ENCODE measurements at regions not wholly inside any gene's neighbourhood (a gene's known extent, or its start where the extent isn't known, plus 50 kb on each side); places are given as distances from the start of the nearest gene placed in this dataset.

DNA sequence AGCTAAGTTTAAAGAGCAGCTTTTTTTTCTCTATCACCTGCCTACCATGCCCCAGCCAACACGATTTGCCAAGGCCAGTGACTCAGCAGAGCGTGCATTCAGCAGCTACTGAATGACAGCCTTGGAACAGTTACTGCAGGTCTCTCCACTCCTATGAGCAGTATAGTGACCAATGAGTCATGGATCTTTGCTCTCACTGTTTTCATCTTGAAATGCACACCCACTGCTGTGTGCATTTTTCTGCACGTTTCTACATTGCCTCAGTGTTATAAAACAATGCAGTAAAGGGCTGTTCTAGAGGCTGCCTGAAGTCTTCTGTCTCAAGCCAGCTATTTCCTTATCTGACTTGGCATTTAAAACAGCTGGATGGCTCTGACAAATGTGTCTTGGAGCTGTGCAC is 66.0 kb upstream of the C4orf54 start:
- TF ChIP-seq EZH2 (IDR thresholded peaks at IDR 0.05) (no peak), EZH2phosphoT487 (IDR thresholded peaks at IDR 0.05) (no peak)
- TF ChIP-seq, protein P1, sequence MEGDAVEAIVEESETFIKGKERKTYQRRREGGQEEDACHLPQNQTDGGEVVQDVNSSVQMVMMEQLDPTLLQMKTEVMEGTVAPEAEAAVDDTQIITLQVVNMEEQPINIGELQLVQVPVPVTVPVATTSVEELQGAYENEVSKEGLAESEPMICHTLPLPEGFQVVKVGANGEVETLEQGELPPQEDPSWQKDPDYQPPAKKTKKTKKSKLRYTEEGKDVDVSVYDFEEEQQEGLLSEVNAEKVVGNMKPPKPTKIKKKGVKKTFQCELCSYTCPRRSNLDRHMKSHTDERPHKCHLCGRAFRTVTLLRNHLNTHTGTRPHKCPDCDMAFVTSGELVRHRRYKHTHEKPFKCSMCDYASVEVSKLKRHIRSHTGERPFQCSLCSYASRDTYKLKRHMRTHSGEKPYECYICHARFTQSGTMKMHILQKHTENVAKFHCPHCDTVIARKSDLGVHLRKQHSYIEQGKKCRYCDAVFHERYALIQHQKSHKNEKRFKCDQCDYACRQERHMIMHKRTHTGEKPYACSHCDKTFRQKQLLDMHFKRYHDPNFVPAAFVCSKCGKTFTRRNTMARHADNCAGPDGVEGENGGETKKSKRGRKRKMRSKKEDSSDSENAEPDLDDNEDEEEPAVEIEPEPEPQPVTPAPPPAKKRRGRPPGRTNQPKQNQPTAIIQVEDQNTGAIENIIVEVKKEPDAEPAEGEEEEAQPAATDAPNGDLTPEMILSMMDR (IDR thresholded peaks at IDR 0.05), result no peak

Measured in neural progenitor cell (in vitro differentiated cells).